Smooth muscle cell (in vitro differentiated cells): ENCODE measurements at regions not wholly inside any gene's neighbourhood (a gene's known extent, or its start where the extent isn't known, plus 50 kb on each side); places are given as distances from the start of the nearest gene placed in this dataset.
"Not testable (repeated sequence)": the region's sequence is repeated elsewhere in the genome, so short reads cannot be mapped to it uniquely, and the experiment has no call there.

Experiments
- DNase-seq: peaks from one replicate; lab custom pipeline; 2025; ENCODE audit not compliant: unreplicated experiment; lab: John Stamatoyannopoulos, UW
- H2AFZ ChIP-seq: fragments of 200-600 bp; sonication (generic); 2 replicates; pipeline ENCODE4 v1.6.0; 2016; ENCODE audit warnings: antibody characterized with exemption, low read depth, mild to moderate bottlenecking
- H3F3A ChIP-seq: fragments of 200-600 bp; sonication (generic); 2 replicates; pipeline ENCODE4 v1.6.0; 2017; ENCODE audit warnings: antibody characterized with exemption, low read depth
- H3K27ac ChIP-seq: fragments of 200-600 bp; sonication (generic); 2 replicates; pipeline ENCODE4 v1.5.1; 2016; ENCODE audit warnings: low read depth, mild to moderate bottlenecking
- H3K27me3 ChIP-seq: fragments of 200-600 bp; sonication (generic); 2 replicates; pipeline ENCODE4 v1.6.1; 2016; ENCODE audit warnings: low read depth, mild to moderate bottlenecking
- H3K36me3 ChIP-seq: fragments of 200-600 bp; sonication (generic); 2 replicates; pipeline ENCODE4 v1.5.1; 2016; ENCODE audit warnings: low read depth
- H3K4me1 ChIP-seq: fragments of 200-600 bp; sonication (generic); 2 replicates; pipeline ENCODE4 v1.5.1; 2016; ENCODE audit warnings: low read depth
- H3K4me2 ChIP-seq: fragments of 200-600 bp; sonication (generic); 2 replicates; pipeline ENCODE4 v1.6.0; 2016; ENCODE audit warnings: mild to moderate bottlenecking
- H3K4me3 ChIP-seq: fragments of 200-600 bp; sonication (generic); 2 replicates; pipeline ENCODE4 v1.5.1; 2016; ENCODE audit warnings: mild to moderate bottlenecking
- H3K79me2 ChIP-seq: fragments of 200-600 bp; sonication (generic); 2 replicates; pipeline ENCODE4 v1.6.0; 2016; ENCODE audit warnings: low read depth, mild to moderate bottlenecking
- H3K9ac ChIP-seq: fragments of 200-600 bp; sonication (generic); 2 replicates; pipeline ENCODE4 v1.6.0; 2016; ENCODE audit warnings: low read depth
- H3K9me3 ChIP-seq: fragments of 200-600 bp; sonication (generic); replicated peaks from 2 replicates; pipeline ENCODE4 v1.5.1; 2016; ENCODE audit warnings: low read depth
- H4K20me1 ChIP-seq: fragments of 200-600 bp; sonication (generic); 2 replicates; pipeline ENCODE4 v1.6.0; 2016; ENCODE audit warnings: low read depth
- CTCF ChIP-seq: fragments of 200-600 bp; sonication (generic); IDR thresholded peaks from 2 replicates; pipeline ENCODE4 v1.5.1; 2017; ENCODE audit warnings: borderline replicate concordance, mild to moderate bottlenecking, antibody characterized with exemption; ENCODE audit not compliant: insufficient read depth, poor library complexity, severe bottlenecking
- WGBS: methylation state at CpG from one replicate; pipeline ENCODE4 v1.1.7; 2016; ENCODE audit warnings: low lambda C conversion rate; 5-methylcytosine and 5-hydroxymethylcytosine counted together

DNA sequence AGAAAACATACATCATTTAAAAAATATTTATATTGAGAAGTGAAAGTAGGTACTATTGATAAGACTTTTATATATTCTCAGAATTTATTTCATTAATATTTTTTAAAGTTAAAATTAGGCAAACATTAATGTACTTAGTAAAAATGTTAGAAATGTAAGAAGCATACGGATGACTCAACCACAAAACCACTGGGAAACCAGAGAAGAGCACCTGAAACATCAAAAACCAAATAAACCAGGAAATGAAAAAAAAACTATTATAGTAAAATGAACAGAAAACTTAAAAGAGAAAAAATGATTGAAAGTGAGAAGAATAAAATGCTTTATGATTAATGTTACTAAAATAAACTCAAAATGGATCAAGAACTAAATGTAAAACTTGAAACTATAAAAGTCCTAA lies 233.2 kb upstream of the DAB2 start:
- Histone ChIP-seq H3F3A (no peaks in the 10 kb centered on the region), H3K4me2 (no peak overlapping the region), H3K4me1 (peaks cover 4% of the 10 kb centered on the region), H3K4me3 (no peak overlapping the region), H4K20me1 (no peaks in the 10 kb centered on the region), H3K36me3 (no peaks in the 10 kb centered on the region), H3K9ac (no peak overlapping the region), H3K9me3 (no peaks in the 10 kb centered on the region), H2AFZ (no peak overlapping the region), H3K27me3 (no peaks in the 10 kb centered on the region), H3K27ac (no peak overlapping the region), H3K79me2 (no peaks in the 10 kb centered on the region)
- no peak for DNase-seq
- 74% methylated on average over 1 of the region's 1 CpG for WGBS
- no peak for TF ChIP-seq CTCF

DNA sequence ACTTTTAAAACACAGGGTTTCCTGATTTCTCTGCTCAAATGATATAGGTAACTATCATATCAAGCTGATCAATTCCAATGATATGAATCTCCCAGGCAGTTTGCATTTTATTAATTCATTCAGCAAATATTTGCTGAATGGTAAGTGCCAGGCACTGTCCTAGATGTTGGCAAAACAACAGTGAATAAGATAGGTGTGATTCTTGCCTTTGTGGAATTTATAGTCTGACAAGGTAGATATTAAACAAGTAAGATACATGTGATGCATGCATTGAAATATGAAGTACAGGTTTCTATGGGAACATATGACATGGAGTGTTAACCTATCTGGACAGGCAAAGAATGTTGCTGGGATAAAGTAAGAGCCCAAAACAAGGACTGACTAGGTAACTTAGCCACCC lies 231.8 kb upstream of the DAB2 start:
- no peak for DNase-seq
- no peak overlapping the region for H2AFZ ChIP-seq
- no peak overlapping the region for H3K4me3 ChIP-seq
- no peaks in the 10 kb centered on the region for H3K27me3 ChIP-seq
- H3K4me1 ChIP-seq, result peaks cover 4% of the 10 kb centered on the region
- H3K27ac ChIP-seq, result no peak overlapping the region
- H3K9ac ChIP-seq, result no peak overlapping the region
- no peaks in the 10 kb centered on the region for H4K20me1 ChIP-seq
- no peaks in the 10 kb centered on the region for H3F3A ChIP-seq
- no peaks in the 10 kb centered on the region for H3K79me2 ChIP-seq
- no peak overlapping the region for H3K4me2 ChIP-seq
- H3K9me3 ChIP-seq, result no peaks in the 10 kb centered on the region
- H3K36me3 ChIP-seq, result no peaks in the 10 kb centered on the region
- no peak for TF ChIP-seq CTCF

DNA sequence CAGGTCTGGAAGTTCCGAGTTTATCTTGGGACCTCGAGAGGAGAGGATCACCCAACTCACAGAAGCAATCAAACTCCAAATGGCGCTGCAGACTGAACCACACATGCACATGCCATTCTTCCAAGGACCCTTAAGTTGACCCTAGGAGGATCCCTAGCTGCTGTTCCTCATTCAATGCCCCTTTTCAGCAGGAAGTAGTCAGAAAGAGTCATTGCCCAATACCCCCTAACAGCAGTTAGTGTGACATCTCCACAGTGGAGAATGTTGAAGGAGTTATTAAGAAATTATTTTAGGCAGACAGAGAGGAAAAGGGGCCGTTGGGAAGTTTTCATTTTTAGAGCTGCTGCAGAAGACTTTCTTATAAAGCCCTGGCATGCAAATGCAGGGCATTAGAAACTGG lies 229.9 kb upstream of the DAB2 start:
- Histone ChIP-seq H2AFZ (no peak overlapping the region), H4K20me1 (no peaks in the 10 kb centered on the region), H3K36me3 (no peaks in the 10 kb centered on the region), H3K4me1 (no peaks in the 10 kb centered on the region), H3F3A (no peaks in the 10 kb centered on the region), H3K79me2 (no peaks in the 10 kb centered on the region), H3K27me3 (no peaks in the 10 kb centered on the region), H3K9me3 (no peaks in the 10 kb centered on the region), H3K4me2 (no peak overlapping the region), H3K4me3 (no peak overlapping the region), H3K27ac (no peak overlapping the region), H3K9ac (no peak overlapping the region)
- WGBS, result 81% methylated on average over 4 of the region's 4 CpGs
- TF ChIP-seq CTCF, result no peak
- no peak for DNase-seq

DNA sequence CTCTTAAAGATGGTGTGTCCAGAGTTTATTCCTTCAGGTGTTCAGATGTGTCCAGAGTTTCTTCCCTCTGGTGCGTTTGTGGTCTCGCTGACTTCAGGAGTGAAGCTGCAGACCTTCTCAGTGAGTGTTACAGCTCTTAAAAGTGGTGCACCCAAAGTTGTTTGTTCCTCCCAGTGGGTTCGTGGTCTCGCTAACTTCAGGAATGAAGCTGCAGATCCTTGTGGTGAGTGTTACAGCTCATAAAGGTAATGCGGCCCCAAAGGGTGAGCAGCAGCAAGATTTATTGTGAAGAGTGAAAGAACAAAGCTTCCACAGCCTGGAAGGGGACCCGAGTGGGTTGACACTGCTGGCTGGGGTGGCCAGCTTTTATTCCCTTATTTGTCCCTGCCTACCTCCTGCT lies 227.7 kb upstream of the DAB2 start:
- H3K4me1 ChIP-seq, H3K36me3 ChIP-seq: not testable (repeated sequence)

More for the DNA sequence above, 227.7 kb upstream of the DAB2 start:
- not testable (repeated sequence) for H3K27ac ChIP-seq, H3K4me3 ChIP-seq, H3K27me3 ChIP-seq, H3K9me3 ChIP-seq, H4K20me1 ChIP-seq, H3K4me2 ChIP-seq, H3F3A ChIP-seq, DNase-seq, H2AFZ ChIP-seq, H3K79me2 ChIP-seq, H3K9ac ChIP-seq
- WGBS, result 77% methylated on average over 6 of the region's 6 CpGs
